Osteoblast (primary cell): ENCODE measurements at regions not wholly inside any gene's neighbourhood (a gene's known extent, or its start where the extent isn't known, plus 50 kb on each side); places are given as distances from the start of the nearest gene placed in this dataset.

Source experiments
- DNase-seq: peaks from one replicate; pipeline ENCODE4 v3.0.0; 2011; ENCODE audit warnings: low spot score, mixed read lengths; ENCODE audit not compliant: insufficient read length; ENCODE audit errors: missing footprints
- H2AFZ ChIP-seq: 2 replicates; pipeline ENCODE4 v1.6.0; 2011; ENCODE audit warnings: mild to moderate bottlenecking, low read length
- H3K27ac ChIP-seq: 2 replicates; pipeline ENCODE4 v1.5.1; 2011; ENCODE audit warnings: mild to moderate bottlenecking, low read depth, low read length, moderate library complexity
- H3K27me3 ChIP-seq: 2 replicates; pipeline ENCODE4 v1.6.0; 2012; ENCODE audit warnings: mild to moderate bottlenecking, control low read depth, inconsistent platforms, low read length, moderate library complexity; ENCODE audit not compliant: insufficient read depth
- H3K36me3 ChIP-seq: 2 replicates; pipeline ENCODE4 v1.5.1; 2011; ENCODE audit warnings: mild to moderate bottlenecking, low read length, control low read depth, moderate library complexity; ENCODE audit not compliant: insufficient read depth
- H3K4me1 ChIP-seq: 2 replicates; pipeline ENCODE4 v1.5.1; 2011; ENCODE audit warnings: mild to moderate bottlenecking, low read length, control low read depth, moderate library complexity; ENCODE audit not compliant: insufficient read depth
- H3K4me2 ChIP-seq: 2 replicates; pipeline ENCODE4 v1.6.0; 2011; ENCODE audit warnings: mild to moderate bottlenecking, low read length; ENCODE audit not compliant: insufficient read depth
- H3K4me3 ChIP-seq: fragments of 200-600 bp; sonication (generic); 3 replicates; pipeline ENCODE4 v1.5.1; 2012; ENCODE audit warnings: mild to moderate bottlenecking, low read length, inconsistent platforms; ENCODE audit not compliant: insufficient read depth
- H3K79me2 ChIP-seq: 2 replicates; pipeline ENCODE4 v1.6.0; 2012; ENCODE audit warnings: mild to moderate bottlenecking, low read length, control low read depth, inconsistent platforms; ENCODE audit not compliant: insufficient read depth
- H3K9me3 ChIP-seq: 2 replicates; pipeline ENCODE4 v1.5.1; 2011; ENCODE audit warnings: low read depth, low read length, control low read depth
- H4K20me1 ChIP-seq: 2 replicates; pipeline ENCODE4 v1.6.0; 2012; ENCODE audit warnings: mild to moderate bottlenecking, low read length, control low read depth; ENCODE audit not compliant: insufficient read depth
- TF ChIP-seq, protein P1 (sequence below): IDR thresholded peaks from 2 replicates; pipeline ENCODE4 v1.5.1; 2011; ENCODE audit warnings: mild to moderate bottlenecking, low read depth, low read length, moderate library complexity; ENCODE audit errors: extremely low read depth

DNA sequence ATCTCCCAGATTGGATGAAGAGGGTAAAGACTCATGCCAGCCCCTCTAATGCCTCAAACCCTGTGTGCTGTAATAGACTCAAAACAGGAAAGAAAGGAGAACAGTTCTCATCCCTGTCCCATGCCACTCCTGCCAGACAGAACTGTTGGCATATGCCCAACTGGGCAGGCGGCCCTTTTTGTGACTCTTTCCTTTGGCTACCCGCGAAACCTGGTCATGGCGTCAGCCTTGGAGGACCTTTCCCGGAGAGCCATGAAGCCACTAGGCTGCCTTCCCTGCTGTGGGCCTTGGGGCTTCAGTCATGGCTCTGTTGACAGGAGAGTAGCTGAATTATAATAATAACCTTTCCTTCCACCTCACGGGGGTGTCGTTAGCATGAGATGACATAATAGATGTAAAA, 75.9 kb upstream of the SEMA6A start:
- Histone ChIP-seq H3K4me1 (no peaks in the 10 kb centered on the region), H4K20me1 (no peaks in the 10 kb centered on the region), H3K36me3 (no peaks in the 10 kb centered on the region), H3K4me2 (no peak overlapping the region), H3K9me3 (no peaks in the 10 kb centered on the region), H3K27ac (no peak overlapping the region), H2AFZ (no peak overlapping the region), H3K4me3 (no peak overlapping the region), H3K27me3 (no peaks in the 10 kb centered on the region), H3K79me2 (no peaks in the 10 kb centered on the region)
- TF ChIP-seq, protein P1, sequence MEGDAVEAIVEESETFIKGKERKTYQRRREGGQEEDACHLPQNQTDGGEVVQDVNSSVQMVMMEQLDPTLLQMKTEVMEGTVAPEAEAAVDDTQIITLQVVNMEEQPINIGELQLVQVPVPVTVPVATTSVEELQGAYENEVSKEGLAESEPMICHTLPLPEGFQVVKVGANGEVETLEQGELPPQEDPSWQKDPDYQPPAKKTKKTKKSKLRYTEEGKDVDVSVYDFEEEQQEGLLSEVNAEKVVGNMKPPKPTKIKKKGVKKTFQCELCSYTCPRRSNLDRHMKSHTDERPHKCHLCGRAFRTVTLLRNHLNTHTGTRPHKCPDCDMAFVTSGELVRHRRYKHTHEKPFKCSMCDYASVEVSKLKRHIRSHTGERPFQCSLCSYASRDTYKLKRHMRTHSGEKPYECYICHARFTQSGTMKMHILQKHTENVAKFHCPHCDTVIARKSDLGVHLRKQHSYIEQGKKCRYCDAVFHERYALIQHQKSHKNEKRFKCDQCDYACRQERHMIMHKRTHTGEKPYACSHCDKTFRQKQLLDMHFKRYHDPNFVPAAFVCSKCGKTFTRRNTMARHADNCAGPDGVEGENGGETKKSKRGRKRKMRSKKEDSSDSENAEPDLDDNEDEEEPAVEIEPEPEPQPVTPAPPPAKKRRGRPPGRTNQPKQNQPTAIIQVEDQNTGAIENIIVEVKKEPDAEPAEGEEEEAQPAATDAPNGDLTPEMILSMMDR, result no peak
- DNase-seq, result no peak

DNA sequence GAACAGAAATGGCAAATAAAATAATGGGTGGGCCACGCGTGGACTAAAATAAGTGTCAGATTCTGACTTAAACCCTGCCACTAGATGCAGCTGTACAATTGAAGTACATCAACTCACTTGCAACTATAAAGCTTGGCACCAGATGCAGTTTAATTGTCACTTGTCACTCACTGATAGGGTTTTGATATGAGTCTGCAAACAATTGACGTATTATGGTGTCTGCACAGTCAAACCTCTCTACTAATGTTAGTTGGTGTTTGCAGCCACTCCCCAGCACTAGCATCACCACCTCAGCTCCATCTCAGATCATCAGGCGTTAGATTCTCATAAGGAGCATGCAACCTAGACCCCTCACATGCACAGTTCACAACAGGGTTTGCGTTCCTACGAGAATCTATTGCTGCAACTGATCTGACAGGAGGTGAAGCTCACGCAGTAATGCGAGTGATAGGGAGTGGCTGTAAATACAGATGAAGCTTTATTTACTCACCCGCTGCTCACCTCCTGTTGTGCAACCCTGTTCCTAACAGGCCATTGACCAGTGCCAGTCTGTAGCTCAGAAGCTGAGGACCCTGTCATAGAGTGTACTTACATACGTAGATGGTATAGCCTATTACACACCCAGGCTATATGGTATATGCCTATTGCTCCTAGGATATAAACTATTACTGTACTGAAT, 72.1 kb upstream of the SEMA6A start:
- no peaks in the 10 kb centered on the region for H3K4me1 ChIP-seq
- no peaks in the 10 kb centered on the region for H3K27me3 ChIP-seq
- no peaks in the 10 kb centered on the region for H3K79me2 ChIP-seq
- H3K4me2 ChIP-seq, result no peak overlapping the region
- no peaks in the 10 kb centered on the region for H3K36me3 ChIP-seq
- H3K4me3 ChIP-seq, result no peak overlapping the region
- no peak for DNase-seq
- H2AFZ ChIP-seq, result no peak overlapping the region
- no peak overlapping the region for H3K27ac ChIP-seq
- H3K9me3 ChIP-seq, result no peaks in the 10 kb centered on the region
- no peaks in the 10 kb centered on the region for H4K20me1 ChIP-seq
- TF ChIP-seq, protein P1, result no peak

DNA sequence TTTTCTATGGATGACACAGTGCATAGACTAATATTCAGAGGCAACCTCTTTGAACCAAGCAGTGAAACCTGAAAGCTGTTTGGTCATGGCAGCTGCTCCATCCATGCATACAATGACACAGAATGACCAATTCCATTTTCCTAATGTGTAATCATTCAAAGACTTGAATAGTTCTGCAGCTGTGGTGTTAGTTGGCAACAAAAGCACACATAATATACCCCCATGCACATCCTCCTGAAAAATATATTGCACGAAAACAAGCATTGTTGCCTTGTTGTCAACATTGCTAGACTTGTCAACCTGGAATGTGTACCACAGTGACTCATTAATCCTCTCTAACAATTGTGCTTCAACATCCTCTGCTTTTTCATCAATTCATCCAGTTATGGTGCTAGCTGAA, 71.0 kb upstream of the SEMA6A start:
- H3K27me3 ChIP-seq, result no peaks in the 10 kb centered on the region
- H3K9me3 ChIP-seq, result no peaks in the 10 kb centered on the region
- H3K36me3 ChIP-seq, result no peaks in the 10 kb centered on the region
- no peaks in the 10 kb centered on the region for H3K79me2 ChIP-seq
- TF ChIP-seq, protein P1, result no peak
- H3K4me3 ChIP-seq, result no peak overlapping the region
- no peak overlapping the region for H3K4me2 ChIP-seq
- H4K20me1 ChIP-seq, result no peaks in the 10 kb centered on the region
- H3K27ac ChIP-seq, result no peak overlapping the region
- H2AFZ ChIP-seq, result no peak overlapping the region
- DNase-seq, result no peak
- no peaks in the 10 kb centered on the region for H3K4me1 ChIP-seq

DNA sequence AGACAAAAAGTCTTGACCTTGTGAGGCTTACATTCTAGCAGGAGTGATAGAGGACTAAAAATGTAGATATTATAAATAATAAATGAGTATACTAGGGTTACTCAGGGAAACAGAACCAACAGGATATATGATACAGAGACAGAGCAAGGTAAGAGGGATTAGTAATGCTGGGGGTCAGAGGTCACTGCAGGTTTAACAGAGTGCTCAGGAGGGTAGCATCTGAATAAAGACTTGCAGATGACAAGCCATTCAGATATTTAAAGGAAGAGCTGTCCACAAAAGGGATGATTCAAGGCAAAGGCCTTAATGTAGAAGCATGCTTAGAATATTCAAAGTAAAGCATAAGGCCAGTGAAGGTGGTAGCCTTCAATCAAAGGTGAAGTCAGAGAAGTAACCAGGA, 65.6 kb upstream of the SEMA6A start:
- H3K4me1 ChIP-seq, result no peaks in the 10 kb centered on the region
- TF ChIP-seq, protein P1, result no peak
- no peaks in the 10 kb centered on the region for H4K20me1 ChIP-seq
- H3K27me3 ChIP-seq, result no peaks in the 10 kb centered on the region
- no peaks in the 10 kb centered on the region for H3K36me3 ChIP-seq
- H2AFZ ChIP-seq, result no peak overlapping the region
- no peaks in the 10 kb centered on the region for H3K9me3 ChIP-seq
- H3K27ac ChIP-seq, result no peak overlapping the region
- no peaks in the 10 kb centered on the region for H3K79me2 ChIP-seq
- DNase-seq, result no peak
- H3K4me3 ChIP-seq, result no peak overlapping the region
- no peak overlapping the region for H3K4me2 ChIP-seq
